Mesenchymal stem cell (in vitro differentiated cells and primary cell): ENCODE measurements at regions not wholly inside any gene's neighbourhood (a gene's known extent, or its start where the extent isn't known, plus 50 kb on each side); places are given as distances from the start of the nearest gene placed in this dataset.

ENCODE experiments used
- DNase-seq: peaks from one replicate; pipeline ENCODE4 v3.0.0-alpha.2; 2013
- H2AFZ ChIP-seq: one replicate; pipeline ENCODE4 v1.6.1; 2013; ENCODE audit warnings: low read depth, mild to moderate bottlenecking, control low read depth, inconsistent platforms, low read length, moderate library complexity
- H2AK5ac ChIP-seq: 2 replicates; pipeline ENCODE4 v1.6.1; 2013; ENCODE audit warnings: low read length, moderate library complexity, mild to moderate bottlenecking, inconsistent platforms; ENCODE audit not compliant: severe bottlenecking
- H2BK120ac ChIP-seq: one replicate; pipeline ENCODE4 v1.6.1; 2013; ENCODE audit warnings: low read depth, mild to moderate bottlenecking, inconsistent platforms, low read length, moderate library complexity
- H2BK12ac ChIP-seq, 2 experiments: one replicate each; pipeline ENCODE4 v1.6.1; 2013; ENCODE audit warnings: inconsistent platforms in 2 of 2, low read length in 2 of 2, mild to moderate bottlenecking in 2 of 2, moderate library complexity in 2 of 2, control low read depth in 1 of 2
- H2BK15ac ChIP-seq: one replicate; pipeline ENCODE4 v1.6.1; 2013; ENCODE audit warnings: mild to moderate bottlenecking, low read depth, inconsistent platforms; ENCODE audit not compliant: poor library complexity, severe bottlenecking
- H2BK5ac ChIP-seq: 2 replicates; pipeline ENCODE4 v1.6.1; 2013; ENCODE audit warnings: low read depth, mild to moderate bottlenecking, low read length, control low read depth, inconsistent platforms; ENCODE audit not compliant: poor library complexity, severe bottlenecking
- H3K14ac ChIP-seq, 2 experiments: one replicate each; pipeline ENCODE4 v1.6.1; 2013; ENCODE audit warnings: inconsistent platforms in 2 of 2, low read length in 2 of 2, control low read depth in 1 of 2, mild to moderate bottlenecking in 1 of 2, moderate library complexity in 1 of 2
- H3K18ac ChIP-seq, 2 experiments: one replicate each; pipeline ENCODE4 v1.6.1; 2013; ENCODE audit warnings: inconsistent platforms in 2 of 2, low read length in 2 of 2, control low read depth in 1 of 2, low read depth in 1 of 2, mild to moderate bottlenecking in 1 of 2
- H3K23ac ChIP-seq, 2 experiments: one replicate each; pipeline ENCODE4 v1.6.1; 2013; ENCODE audit warnings: inconsistent platforms in 2 of 2, low read length in 2 of 2, mild to moderate bottlenecking in 2 of 2, moderate library complexity in 2 of 2, control low read depth in 1 of 2
- H3K27ac ChIP-seq: 2 replicates; pipeline ENCODE4 v1.5.1; 2013; ENCODE audit warnings: mild to moderate bottlenecking, moderate library complexity, low read length, control low read depth, inconsistent platforms; ENCODE audit not compliant: poor library complexity, severe bottlenecking
- H3K27me3 ChIP-seq, 2 experiments: 2 replicates each; pipeline versions ENCODE4 v1.6.1 to v1.7.0; 2013; ENCODE audit warnings: low read length in 2 of 2, mild to moderate bottlenecking in 2 of 2, moderate library complexity in 2 of 2, control low read depth in 1 of 2, inconsistent platforms in 1 of 2; ENCODE audit not compliant: control insufficient read depth in 1 of 2, insufficient read depth in 1 of 2
- H3K36me3 ChIP-seq, 2 experiments: 2 replicates each; pipeline versions ENCODE4 v1.6.1 to v1.7.0; 2013; ENCODE audit warnings: low read length in 2 of 2, control low read depth in 1 of 2, inconsistent platforms in 1 of 2, low read depth in 1 of 2, mild to moderate bottlenecking in 1 of 2; ENCODE audit not compliant: insufficient read depth in 2 of 2, control insufficient read depth in 1 of 2
- H3K4ac ChIP-seq, 2 experiments: one replicate each; pipeline ENCODE4 v1.6.1; 2013; ENCODE audit warnings: inconsistent platforms in 2 of 2, low read length in 2 of 2, mild to moderate bottlenecking in 2 of 2, moderate library complexity in 2 of 2, control low read depth in 1 of 2, low read depth in 1 of 2
- H3K4me1 ChIP-seq: 2 replicates; pipeline ENCODE4 v1.6.1; 2013; ENCODE audit warnings: low read depth, low read length, control low read depth; ENCODE audit not compliant: control insufficient read depth, insufficient read depth
- H3K4me2 ChIP-seq: 2 replicates; pipeline ENCODE4 v1.6.1; 2013; ENCODE audit warnings: low read length, mild to moderate bottlenecking, inconsistent platforms; ENCODE audit not compliant: poor library complexity, severe bottlenecking
- H3K4me3 ChIP-seq, 2 experiments: 2 replicates each; pipeline versions ENCODE4 v1.5.1 to v1.7.0; 2013; ENCODE audit warnings: low read length in 2 of 2, mild to moderate bottlenecking in 2 of 2, control low read depth in 1 of 2, low read depth in 1 of 2; ENCODE audit not compliant: insufficient read depth in 1 of 2
- H3K79me1 ChIP-seq: replicated peaks from 2 replicates; pipeline ENCODE4 v1.6.1; 2013; ENCODE audit warnings: mild to moderate bottlenecking, control low read depth, low read length, inconsistent platforms; ENCODE audit not compliant: poor library complexity, severe bottlenecking
- H3K9ac ChIP-seq: 2 replicates; pipeline ENCODE4 v1.7.0; 2013; ENCODE audit warnings: mild to moderate bottlenecking, low read length, moderate library complexity
- H3K9me3 ChIP-seq: 2 replicates; pipeline ENCODE4 v1.7.0; 2013; ENCODE audit warnings: mild to moderate bottlenecking, low read length; ENCODE audit not compliant: control insufficient read depth
- H4K8ac ChIP-seq: one replicate; pipeline ENCODE4 v1.6.1; 2013; ENCODE audit warnings: inconsistent platforms, mild to moderate bottlenecking, low read length, moderate library complexity
- H4K91ac ChIP-seq: one replicate; pipeline ENCODE4 v1.6.1; 2013; ENCODE audit warnings: mild to moderate bottlenecking, low read length, inconsistent platforms
- WGBS: methylation state at CpG from one replicate; pipeline ENCODE4 v1.1.7; 2013; ENCODE audit warnings: mixed read lengths; 5-methylcytosine and 5-hydroxymethylcytosine counted together

- no peak overlapping the region for H2BK120ac ChIP-seq
Measured at GRCh38 chr1:14011132-14011531, 311.1 kb downstream of the PRDM2 start.

GRCh38 chr1:14011888-14012287 is 311.9 kb downstream of the PRDM2 start:
- H2BK12ac ChIP-seq, result no peak overlapping the region
- no peak overlapping the region for H2BK5ac ChIP-seq
- H3K27me3 ChIP-seq, result no peaks in the 10 kb centered on the region
- H3K4ac ChIP-seq, result no peak overlapping the region
- no peak overlapping the region for H3K23ac ChIP-seq
- DNase-seq, result no peak
- no peak overlapping the region for H4K8ac ChIP-seq
- H3K18ac ChIP-seq, result no peak overlapping the region
- H3K27ac ChIP-seq, result no peak overlapping the region
- H3K4me1 ChIP-seq, result no peaks in the 10 kb centered on the region
- no peak overlapping the region for H3K4me3 ChIP-seq
- no peak overlapping the region for H3K4me2 ChIP-seq
- no peak overlapping the region for H4K91ac ChIP-seq
- H2AK5ac ChIP-seq, result no peak overlapping the region
- H2BK15ac ChIP-seq, result no peak overlapping the region
- H3K36me3 ChIP-seq, result no peaks in the 10 kb centered on the region
- no peak overlapping the region for H2AFZ ChIP-seq
- no peak overlapping the region for H3K9ac ChIP-seq
- peaks cover 6% of the 10 kb centered on the region for H3K9me3 ChIP-seq
- H3K14ac ChIP-seq, result no peak overlapping the region
- H2BK120ac ChIP-seq, result no peak overlapping the region
- no peaks in the 10 kb centered on the region for H3K79me1 ChIP-seq

More at GRCh38 chr1:14011132-14011531, 311.1 kb downstream of the PRDM2 start:
- Histone ChIP-seq H3K4me2 (no peak overlapping the region), H3K4me3 (no peak overlapping the region), H3K14ac (no peak overlapping the region), H3K36me3 (no peaks in the 10 kb centered on the region), H4K8ac (no peak overlapping the region), H3K27me3 (no peaks in the 10 kb centered on the region), H3K18ac (no peak overlapping the region), H2BK5ac (no peak overlapping the region), H3K23ac (no peak overlapping the region), H2AK5ac (no peak overlapping the region), H2AFZ (no peak overlapping the region), H3K79me1 (no peaks in the 10 kb centered on the region), H3K4ac (no peak overlapping the region), H3K27ac (no peak overlapping the region), H3K9ac (no peak overlapping the region), H4K91ac (no peak overlapping the region), H3K9me3 (peaks cover 6% of the 10 kb centered on the region), H2BK15ac (no peak overlapping the region), H2BK12ac (no peak overlapping the region), H3K4me1 (no peaks in the 10 kb centered on the region)
- 59% methylated on average over 9 of the region's 9 CpGs for WGBS
- DNase-seq, result no peak

DNA sequence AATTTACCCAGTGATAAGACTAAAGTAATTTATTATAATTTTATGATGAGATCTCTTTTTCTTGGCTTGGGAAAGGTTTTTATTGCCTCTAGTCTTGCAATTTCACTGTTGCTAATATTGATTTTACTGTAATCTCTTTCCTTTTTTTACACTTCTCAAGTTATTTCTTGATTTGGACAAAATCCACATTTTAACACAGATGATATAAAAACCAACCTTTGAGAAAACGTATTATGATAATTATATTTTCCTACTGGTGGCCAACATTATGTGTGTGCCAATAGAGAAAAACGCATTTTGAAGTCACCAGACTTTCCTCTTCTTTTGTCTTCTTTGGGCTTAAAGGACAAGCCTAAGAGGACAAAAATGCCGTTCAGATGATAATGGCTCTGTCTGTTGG is 314.9 kb downstream of the PRDM2 start:
- Histone ChIP-seq H3K4me2 (no peak overlapping the region), H3K9me3 (no peaks in the 10 kb centered on the region), H2AFZ (no peak overlapping the region), H3K4ac (no peak overlapping the region), H3K9ac (no peak overlapping the region), H2BK120ac (no peak overlapping the region), H3K79me1 (no peaks in the 10 kb centered on the region), H4K8ac (no peak overlapping the region), H3K4me1 (no peaks in the 10 kb centered on the region), H2BK15ac (no peak overlapping the region), H2AK5ac (no peak overlapping the region), H3K23ac (no peak overlapping the region), H3K36me3 (no peaks in the 10 kb centered on the region), H2BK5ac (no peak overlapping the region), H2BK12ac (no peak overlapping the region), H3K27me3 (no peaks in the 10 kb centered on the region), H3K4me3 (no peak overlapping the region), H4K91ac (no peak overlapping the region), H3K27ac (no peak overlapping the region), H3K14ac (no peak overlapping the region), H3K18ac (no peak overlapping the region)
- DNase-seq, result no peak
- WGBS, result 89% methylated on average over 1 of the region's 3 CpGs

GRCh38 chr1:14015917-14016316 is 315.9 kb downstream of the PRDM2 start:
- H3K9ac ChIP-seq, result no peak overlapping the region
- no peaks in the 10 kb centered on the region for H3K4me1 ChIP-seq
- H3K4ac ChIP-seq, result no peak overlapping the region

More at GRCh38 chr1:14015917-14016316, 315.9 kb downstream of the PRDM2 start:
- no peaks in the 10 kb centered on the region for H3K79me1 ChIP-seq
- no peaks in the 10 kb centered on the region for H3K36me3 ChIP-seq
- no peak overlapping the region for H2AK5ac ChIP-seq
- H3K18ac ChIP-seq, result no peak overlapping the region
- no peak for DNase-seq
- no peak overlapping the region for H3K14ac ChIP-seq
- WGBS, result 69% methylated on average over 4 of the region's 4 CpGs
- no peaks in the 10 kb centered on the region for H3K27me3 ChIP-seq
- no peak overlapping the region for H4K8ac ChIP-seq
- no peak overlapping the region for H2BK12ac ChIP-seq
- H3K4me3 ChIP-seq, result no peak overlapping the region
- H2BK120ac ChIP-seq, result no peak overlapping the region
- no peak overlapping the region for H3K27ac ChIP-seq
- no peak overlapping the region for H3K23ac ChIP-seq
- H3K9me3 ChIP-seq, result no peaks in the 10 kb centered on the region
- no peak overlapping the region for H3K4me2 ChIP-seq
- no peak overlapping the region for H4K91ac ChIP-seq
- H2BK15ac ChIP-seq, result no peak overlapping the region
- H2BK5ac ChIP-seq, result no peak overlapping the region
- H2AFZ ChIP-seq, result no peak overlapping the region
